Stimulated activated CD4-positive, alpha-beta T cell treated with anti-CD3 and anti-CD28 coated beads, Interleukin-15, amount 100 ng/mL, for 24 hours (primary cell): ENCODE measurements at regions not wholly inside any gene's neighbourhood (a gene's known extent, or its start where the extent isn't known, plus 50 kb on each side); places are given as distances from the start of the nearest gene placed in this dataset.

ENCODE experiments used
- DNase-seq: peaks from one replicate; pipeline ENCODE4 v3.0.0-alpha.2; 2020

GRCh38 chr2:196445991-196446390, 193.5 kb upstream of the CCDC150 start:
- no peak for DNase-seq

- no peak for DNase-seq
These were observed 191.0 kb upstream of the CCDC150 start for GRCh38 chr2:196448407-196449079.

DNA sequence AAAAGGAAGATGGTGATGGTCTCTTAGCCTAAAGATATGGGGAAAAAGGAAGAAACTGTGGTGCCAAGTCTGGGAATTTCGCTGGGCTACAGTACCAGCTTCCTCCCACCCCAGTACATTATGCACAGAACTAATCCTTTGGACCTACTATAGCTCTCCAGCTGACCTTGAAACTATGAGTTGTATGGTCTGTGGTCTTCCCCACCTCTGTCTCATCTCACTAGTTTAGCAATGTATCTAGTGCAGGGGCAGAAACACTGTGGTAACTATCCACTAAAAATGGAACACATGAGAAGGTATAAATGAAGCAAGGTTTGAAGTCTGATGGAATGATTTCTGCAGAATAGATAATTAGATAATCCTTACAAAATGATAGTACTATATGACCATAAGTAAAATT, 190.4 kb upstream of the CCDC150 start:
- no peak for DNase-seq

DNA sequence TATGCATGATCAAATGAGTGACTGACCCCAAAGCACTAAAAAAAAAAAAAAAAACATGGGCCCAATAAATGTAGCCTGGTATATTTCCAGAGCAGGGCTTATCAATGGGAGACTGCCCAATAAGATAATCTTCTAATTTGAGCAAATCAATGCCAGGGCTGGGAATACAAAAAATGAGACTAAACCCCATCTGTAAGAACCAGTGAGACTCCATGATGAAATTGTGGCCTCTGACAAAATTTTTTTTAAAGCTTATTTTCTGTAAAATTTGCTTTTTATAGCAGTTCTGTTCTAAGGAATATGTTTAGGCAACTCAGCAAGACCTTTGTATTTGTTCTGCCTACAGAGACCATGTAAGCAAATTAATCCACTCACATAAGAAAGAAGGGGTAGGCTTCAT, 186.8 kb upstream of the CCDC150 start:
- no peak for DNase-seq

DNA sequence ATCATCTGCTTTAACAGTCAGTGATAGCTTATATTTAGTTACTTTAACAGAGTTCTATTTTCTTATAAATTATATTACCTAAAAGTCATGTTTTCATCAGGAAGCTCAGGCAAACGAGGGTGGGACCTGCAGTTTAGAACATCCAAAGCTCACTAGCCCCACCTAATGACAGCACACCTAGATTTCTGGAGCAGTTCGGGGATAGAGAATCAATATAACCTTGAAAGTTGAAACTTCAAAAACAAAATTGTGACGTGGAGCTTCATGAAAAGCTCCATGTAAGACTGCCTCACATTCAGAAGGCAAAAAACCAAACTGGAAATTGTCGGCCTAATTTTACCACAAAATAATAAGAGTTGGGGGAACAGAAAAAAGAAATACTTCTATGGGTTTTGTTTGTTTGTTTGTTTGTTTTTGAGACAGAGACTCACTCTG, 185.9 kb upstream of the CCDC150 start:
- DNase-seq: peak; percentile 57

DNA sequence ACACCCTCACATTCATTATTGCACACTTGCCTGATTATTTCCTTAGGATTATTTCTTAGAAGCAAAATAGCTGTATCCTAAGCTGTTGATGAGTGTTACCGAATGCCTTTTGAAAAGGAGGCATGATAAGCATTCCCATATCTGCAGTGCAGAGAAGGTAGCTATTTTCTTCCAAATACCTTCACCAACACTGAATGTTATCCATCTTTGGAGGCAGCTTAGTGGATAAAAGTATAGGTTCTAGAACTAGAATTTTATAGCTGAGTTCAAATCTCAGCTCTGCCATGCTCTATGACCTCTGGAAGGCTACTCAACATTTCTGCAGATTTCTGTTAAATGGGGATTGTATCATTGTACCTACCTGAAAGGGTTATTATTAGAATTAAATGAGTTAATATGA, 185.0 kb upstream of the CCDC150 start:
- DNase-seq: no peak

DNA sequence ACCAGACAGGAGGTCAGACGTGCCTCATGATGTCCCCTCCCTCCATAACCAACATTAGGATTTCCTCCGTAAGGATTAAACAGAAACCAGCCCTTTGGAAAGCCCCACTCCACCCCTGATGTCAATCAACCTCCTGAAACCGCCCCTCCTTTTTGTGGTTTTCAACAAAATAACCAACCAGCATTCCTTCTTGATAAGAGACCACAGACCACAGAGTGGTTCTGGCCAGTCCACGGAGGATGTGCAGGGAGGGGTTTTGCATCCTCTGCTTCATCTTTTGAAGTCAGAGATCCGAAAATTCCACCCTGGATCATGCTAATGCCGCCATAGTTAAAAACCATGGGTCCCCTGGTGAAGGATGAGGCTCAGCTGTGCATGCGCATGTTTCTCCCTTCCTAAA, 180.0 kb upstream of the CCDC150 start:
- DNase-seq: peak; percentile 3

GRCh38 chr2:196463706-196464105, 175.8 kb upstream of the CCDC150 start:
- DNase-seq: no peak

DNA sequence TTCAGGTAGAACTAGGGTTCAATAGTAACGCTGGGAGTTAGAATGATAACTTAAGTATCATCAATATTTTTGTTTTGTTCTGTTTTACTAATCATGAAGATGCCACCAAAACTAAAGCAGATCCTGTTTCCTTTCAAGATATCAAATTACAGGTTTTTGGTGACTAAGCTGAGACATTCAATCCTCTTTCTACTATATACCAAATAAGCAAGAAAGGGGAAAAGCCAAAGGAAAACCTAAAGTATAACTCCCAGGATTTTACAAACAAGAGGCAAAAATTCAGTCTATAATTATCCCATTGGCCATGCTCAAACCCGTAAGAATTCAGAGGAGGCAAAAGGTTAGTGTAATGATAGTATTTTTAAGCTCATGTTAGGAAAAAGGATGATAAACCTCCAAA, 175.2 kb upstream of the CCDC150 start:
- no peak for DNase-seq

DNA sequence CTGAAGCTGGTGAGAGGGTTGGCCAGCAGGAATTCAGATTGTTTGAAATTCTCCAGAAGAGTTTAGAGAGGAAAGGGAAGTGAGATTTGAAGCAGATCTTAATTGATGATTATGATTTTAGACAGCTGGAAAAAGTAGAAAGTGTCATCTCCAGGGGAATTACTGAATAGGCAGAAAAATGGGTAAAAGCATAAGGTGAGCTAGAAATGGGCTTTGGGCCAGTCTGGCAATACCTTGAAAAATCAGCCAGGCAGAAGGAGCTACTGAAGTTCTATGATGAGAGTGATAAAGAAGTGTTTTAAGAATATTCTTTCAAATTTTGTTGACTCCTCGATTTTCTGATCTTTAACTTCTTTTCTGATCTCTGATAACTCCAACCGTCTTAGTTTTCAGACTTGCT, 172.9 kb upstream of the CCDC150 start:
- no peak for DNase-seq

DNA sequence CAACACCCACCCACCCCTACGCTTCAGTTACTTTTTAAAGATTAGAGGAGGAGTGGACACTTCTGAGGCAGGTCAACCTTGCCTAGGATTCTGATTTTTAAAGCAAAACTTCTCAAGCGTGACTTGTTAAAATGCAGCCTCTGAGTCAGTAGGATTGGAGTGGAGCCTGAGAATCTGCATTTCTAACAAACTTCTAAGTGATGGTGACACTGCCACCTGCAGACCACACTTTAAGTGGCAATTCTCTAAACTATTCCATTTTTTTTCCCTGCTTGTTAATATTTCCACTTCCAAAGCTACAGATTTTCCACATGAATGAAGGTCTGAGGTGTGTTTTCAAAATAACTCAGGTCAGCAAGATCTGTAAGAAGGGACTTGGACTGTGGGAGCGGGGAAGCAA, 171.1 kb upstream of the CCDC150 start:
- no peak for DNase-seq

DNA sequence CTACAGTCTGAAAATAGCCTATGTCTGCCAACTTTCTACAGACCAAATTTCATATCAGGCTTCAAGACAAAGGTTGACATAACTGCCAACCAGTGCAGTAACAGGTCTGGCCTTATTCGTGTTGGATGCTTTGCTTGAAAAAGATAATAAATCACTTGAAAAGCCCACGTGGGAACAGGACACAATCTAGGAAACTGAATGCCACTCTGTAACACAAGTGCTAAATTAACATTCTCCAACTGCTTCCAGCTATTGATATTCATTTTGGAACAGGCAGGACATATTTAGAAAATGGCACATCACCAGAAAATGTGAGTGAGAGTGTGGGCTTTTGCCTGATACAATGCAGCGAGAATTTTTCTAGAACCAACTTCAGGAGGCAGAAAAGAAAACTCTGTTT, 165.9 kb upstream of the CCDC150 start:
- no peak for DNase-seq

DNA sequence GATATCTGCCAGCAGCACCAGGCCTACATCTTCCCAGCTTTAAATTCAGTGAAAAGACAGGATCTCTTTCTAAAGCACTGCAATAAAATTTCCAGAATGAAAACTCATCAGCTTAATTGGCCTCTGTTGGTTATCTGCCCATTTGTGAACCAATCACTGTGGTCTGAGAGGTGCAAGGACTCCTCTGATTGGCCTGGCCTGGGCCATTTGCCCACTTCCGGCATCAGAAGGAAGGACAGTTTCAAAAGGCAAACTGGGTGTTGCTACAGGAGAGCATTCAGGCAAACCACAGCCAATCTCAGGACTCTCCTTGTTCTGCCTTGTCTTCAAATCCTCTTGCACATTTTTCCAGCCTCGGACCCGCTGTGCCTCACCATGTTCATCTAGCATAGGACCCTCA, 163.9 kb upstream of the CCDC150 start:
- DNase-seq: no peak

- no peak for DNase-seq
These were observed 160.9 kb upstream of the CCDC150 start for GRCh38 chr2:196478588-196478987.

GRCh38 chr2:196479350-196479749, 160.2 kb upstream of the CCDC150 start:
- no peak for DNase-seq

DNA sequence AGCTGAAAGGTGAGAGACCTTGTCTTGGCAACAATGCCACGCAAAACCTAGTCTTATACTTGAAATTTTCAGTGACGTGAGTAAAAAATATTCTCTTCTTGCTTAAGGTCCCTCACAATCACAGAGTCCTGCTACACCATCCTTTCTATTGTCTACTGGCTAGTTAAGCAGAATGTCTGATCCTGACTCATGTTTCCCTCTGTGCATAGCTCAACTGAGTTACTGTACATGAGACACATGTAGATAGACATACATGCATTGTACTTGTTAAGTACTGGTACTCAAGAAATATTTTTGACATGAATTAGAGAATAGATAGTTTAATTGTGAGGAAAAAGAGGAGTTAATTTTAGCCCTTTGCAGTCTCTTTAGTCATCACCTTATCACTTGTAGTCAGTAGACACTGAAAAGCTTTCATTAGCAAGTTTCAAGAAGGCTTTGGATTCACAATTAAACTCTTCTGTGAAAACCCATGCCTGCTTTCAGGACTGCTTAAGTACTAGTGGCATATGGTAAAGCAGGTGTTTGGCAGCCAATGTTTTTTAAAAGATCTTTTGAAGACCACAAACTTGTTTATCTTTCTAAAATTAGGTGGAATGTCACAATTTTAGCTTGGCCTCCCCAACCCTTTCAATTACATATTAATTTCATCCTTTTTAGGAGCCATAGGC, 158.7 kb upstream of the CCDC150 start:
- DNase-seq: no peak

- DNase-seq: no peak
These were observed 158.2 kb upstream of the CCDC150 start for GRCh38 chr2:196481324-196481697.

GRCh38 chr2:196482119-196483065, 157.1 kb upstream of the CCDC150 start:
- peak; percentile 6 for DNase-seq

DNA sequence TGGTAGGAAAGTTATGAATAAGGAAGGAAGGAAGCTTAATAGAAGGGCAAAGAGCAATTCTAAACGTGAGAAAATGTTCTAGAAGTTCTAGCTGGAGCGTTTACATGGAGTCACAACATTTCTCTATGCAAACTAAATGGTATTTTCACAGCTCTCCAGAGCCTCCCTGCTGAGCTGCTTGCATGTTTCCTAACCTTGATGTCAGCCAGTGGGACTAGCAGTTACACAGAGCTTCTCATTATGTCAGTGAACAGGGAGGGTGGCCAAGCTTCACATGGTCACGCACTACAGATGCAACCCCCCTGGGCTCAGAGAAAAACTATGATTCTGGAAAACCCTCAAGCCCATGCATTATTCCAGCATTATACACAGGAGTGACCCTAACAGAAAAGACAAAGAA, 153.4 kb upstream of the CCDC150 start:
- DNase-seq: no peak

DNA sequence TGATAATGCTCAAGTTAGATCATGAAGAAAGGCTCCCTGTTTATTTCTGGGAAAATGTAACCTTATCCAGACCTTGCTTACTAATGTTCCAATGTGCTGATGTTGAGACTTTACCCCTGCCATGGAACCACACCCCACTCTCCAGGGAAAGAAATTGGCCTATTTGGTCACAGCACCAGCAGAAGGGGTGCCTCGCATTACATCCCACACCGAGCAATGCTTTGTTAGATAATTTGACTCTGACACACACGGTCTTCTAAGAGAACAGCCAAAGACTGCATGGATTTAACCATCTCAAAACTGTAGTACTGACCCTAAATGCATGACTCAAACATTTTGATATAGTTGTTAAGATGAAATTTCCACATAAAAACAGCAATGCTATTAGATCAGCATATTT, 152.1 kb upstream of the CCDC150 start:
- DNase-seq: no peak

DNA sequence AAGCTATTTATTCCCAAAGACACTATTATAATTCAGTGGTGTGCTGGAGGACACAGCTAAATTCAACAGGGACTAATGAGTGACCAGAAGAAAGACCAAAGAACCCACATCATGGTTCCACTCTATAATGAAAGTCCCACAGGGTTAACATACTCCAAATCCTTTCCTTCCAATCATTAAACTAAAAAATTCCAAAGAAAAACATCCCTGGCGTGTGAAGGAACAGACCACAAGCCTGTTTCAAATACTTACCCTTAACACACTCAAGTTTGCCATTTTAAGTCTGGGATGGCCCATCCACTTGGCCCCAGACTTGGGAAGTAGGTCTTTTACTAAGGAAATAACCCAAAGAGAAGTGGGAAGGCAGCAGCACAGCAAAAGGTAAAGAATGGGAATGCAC, 150.1 kb upstream of the CCDC150 start:
- no peak for DNase-seq

- DNase-seq: no peak
These were observed 146.6 kb upstream of the CCDC150 start for GRCh38 chr2:196492946-196493345.

DNA sequence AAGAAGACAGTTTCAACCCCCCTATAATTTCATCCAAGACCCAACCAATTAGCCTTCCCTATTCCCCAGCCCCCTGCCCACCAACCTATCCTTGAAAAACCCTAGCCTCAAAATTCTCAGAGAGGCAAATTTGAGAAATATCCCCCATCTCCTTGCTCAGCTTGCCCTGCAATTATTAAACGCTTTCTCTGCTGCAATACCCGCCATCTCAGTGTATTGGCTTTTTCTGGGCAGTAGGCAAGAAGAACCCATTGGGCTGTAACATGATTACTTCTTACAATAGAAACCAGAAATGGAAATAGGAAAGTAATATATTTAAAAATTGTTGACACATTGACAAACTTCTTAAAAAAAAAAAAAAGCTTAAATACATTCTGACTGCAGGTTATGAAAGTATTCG, 140.6 kb upstream of the CCDC150 start:
- no peak for DNase-seq

GRCh38 chr2:196499686-196500085, 139.8 kb upstream of the CCDC150 start:
- no peak for DNase-seq
